HEK293T (cell line): ENCODE measurements at regions not wholly inside any gene's neighbourhood (a gene's known extent, or its start where the extent isn't known, plus 50 kb on each side); places are given as distances from the start of the nearest gene placed in this dataset.

Source experiments
- CTCF ChIA-PET: fragments of 350-600 bp; formaldehyde crosslinking; extraction: SDS; loops from one replicate; lab custom pipeline; 2021; ENCODE audit warnings: antibody characterized with exemption, inconsistent platforms; lab: Yijun Ruan, JAX
- POLR2A ChIA-PET: fragments of 350-600 bp; formaldehyde crosslinking; extraction: SDS; loops from one replicate; lab custom pipeline; 2020; ENCODE audit warnings: antibody characterized with exemption, inconsistent platforms; lab: Yijun Ruan, JAX
- DNase-seq: peaks from one replicate; pipeline ENCODE4 v3.0.0; 2012; ENCODE audit warnings: mixed read lengths; ENCODE audit errors: extremely low spot score
- ARNT ChIP-seq: fragments of 450-650 bp; IDR thresholded peaks from 2 replicates; pipeline ENCODE4 v1.6.1; 2017; ENCODE audit warnings: mild to moderate bottlenecking
- BHLHE40 ChIP-seq: fragments of 450-650 bp; IDR thresholded peaks from 2 replicates; pipeline ENCODE4 v1.6.1; 2016; ENCODE audit warnings: mild to moderate bottlenecking, moderate library complexity, borderline replicate concordance
- CTBP1 ChIP-seq: fragments of 450-650 bp; IDR thresholded peaks from 2 replicates; pipeline ENCODE4 v1.6.1; 2016; ENCODE audit warnings: borderline replicate concordance
- ELF4 ChIP-seq: fragments of 450-650 bp; IDR thresholded peaks from 2 replicates; pipeline ENCODE4 v1.6.1; 2017; ENCODE audit warnings: antibody characterized with exemption
- FOXA1 ChIP-seq: fragments of 450-650 bp; IDR thresholded peaks from 2 replicates; pipeline ENCODE4 v1.6.1; 2016; ENCODE audit warnings: mild to moderate bottlenecking
- FOXK2 ChIP-seq: fragments of 450-650 bp; IDR thresholded peaks from 2 replicates; pipeline ENCODE4 v1.6.1; 2016; ENCODE audit warnings: mild to moderate bottlenecking
- FOXM1 ChIP-seq: fragments of 450-650 bp; IDR thresholded peaks from 2 replicates; pipeline ENCODE4 v1.6.1; 2017; ENCODE audit warnings: mild to moderate bottlenecking, borderline replicate concordance
- HDGF ChIP-seq: fragments of 450-650 bp; IDR thresholded peaks from 2 replicates; pipeline ENCODE4 v1.6.1; 2017; ENCODE audit warnings: antibody characterized with exemption, borderline replicate concordance
- L3MBTL2 ChIP-seq: fragments of 450-650 bp; conservative IDR thresholded peaks from 2 replicates; pipeline ENCODE4 v1.6.1; 2016; ENCODE audit warnings: mild to moderate bottlenecking
- LEF1 ChIP-seq: fragments of 450-650 bp; IDR thresholded peaks from 2 replicates; pipeline ENCODE4 v1.6.1; 2017; ENCODE audit warnings: mild to moderate bottlenecking, borderline replicate concordance
- NFRKB ChIP-seq: fragments of 450-650 bp; IDR thresholded peaks from 2 replicates; pipeline ENCODE4 v1.6.1; 2016; ENCODE audit warnings: mild to moderate bottlenecking, moderate library complexity
- PKNOX1 ChIP-seq: fragments of 450-650 bp; IDR thresholded peaks from 2 replicates; pipeline ENCODE4 v1.6.1; 2016
- SP1 ChIP-seq: fragments of 450-650 bp; IDR thresholded peaks from 2 replicates; pipeline ENCODE4 v1.6.1; 2017
- SUZ12 ChIP-seq: fragments of 450-650 bp; IDR thresholded peaks from 2 replicates; pipeline ENCODE4 v1.6.1; 2016; ENCODE audit warnings: mild to moderate bottlenecking
- TARDBP ChIP-seq: fragments of 450-650 bp; IDR thresholded peaks from 2 replicates; pipeline ENCODE4 v1.6.1; 2016
- ZNF384 ChIP-seq: fragments of 450-650 bp; IDR thresholded peaks from 2 replicates; pipeline ENCODE4 v1.6.1; 2016

DNA sequence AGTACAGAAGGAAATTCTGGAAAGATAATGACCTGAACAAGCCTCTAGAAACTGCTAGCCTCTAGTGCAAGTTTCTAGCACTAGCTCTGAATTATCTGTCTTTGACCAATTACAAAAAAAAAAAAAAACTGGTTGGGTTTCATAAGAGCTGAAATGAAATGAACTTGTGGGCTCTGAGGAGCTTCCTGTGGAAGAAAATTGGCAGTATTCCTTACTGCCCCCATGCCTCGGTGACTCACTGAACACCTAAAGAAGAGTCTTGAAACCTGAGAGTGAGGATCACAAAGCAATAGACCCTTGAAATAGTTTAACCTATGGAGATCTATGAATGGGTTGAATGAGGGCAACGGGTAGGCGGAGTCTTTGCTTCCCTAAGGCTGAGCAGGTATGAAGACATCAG lies 263.6 kb upstream of the RASA1 start:
- CTCF ChIA-PET, result interaction anchor here (0.7 kb wide), 1 partner anchor 142 kb away, joined by 3 read pairs; no protein-coding TSS in a partner anchor
- no peak for DNase-seq
- POLR2A ChIA-PET, result no interaction called here

DNA sequence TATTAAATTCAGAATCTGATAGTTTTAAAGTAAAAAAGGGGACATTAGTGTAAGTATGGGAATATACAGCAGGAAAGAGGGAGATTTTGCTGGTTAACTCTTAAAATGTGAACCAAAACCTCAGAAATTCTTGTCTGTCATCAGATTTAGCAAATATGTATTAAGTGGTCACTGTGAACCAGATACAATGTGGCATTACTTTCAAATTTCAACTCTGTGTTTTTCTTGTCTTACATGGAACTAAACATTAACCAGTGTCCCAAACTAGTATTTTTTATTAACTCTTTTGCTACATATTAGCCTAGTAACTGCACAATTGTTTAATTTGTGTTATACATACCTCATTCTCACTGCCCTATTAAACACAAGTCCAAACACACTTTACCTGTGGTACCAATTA lies 259.9 kb upstream of the RASA1 start:
- POLR2A ChIA-PET, result no interaction called here
- CTCF ChIA-PET, result no interaction called here
- TF ChIP-seq PKNOX1, result no peak
- no peak for TF ChIP-seq ZNF384
- no peak for TF ChIP-seq FOXK2
- no peak for TF ChIP-seq NFRKB
- no peak for TF ChIP-seq SP1
- no peak for TF ChIP-seq LEF1
- no peak for TF ChIP-seq FOXM1
- no peak for TF ChIP-seq BHLHE40
- TF ChIP-seq L3MBTL2, result no peak
- no peak for TF ChIP-seq ARNT
- no peak for TF ChIP-seq CTBP1
- no peak for DNase-seq

More for the DNA sequence above, 263.6 kb upstream of the RASA1 start:
- TF ChIP-seq FOXA1 (no peak), LEF1 (no peak), PKNOX1 (no peak), SUZ12 (no peak), NFRKB (no peak), SP1 (no peak), L3MBTL2 (no peak), BHLHE40 (no peak), TARDBP (no peak), ELF4 (no peak), CTBP1 (no peak), ARNT (no peak), HDGF (no peak), FOXM1 (no peak), FOXK2 (no peak), ZNF384 (no peak)

GRCh38 chr5:87008751-87009560 lies 258.7 kb upstream of the RASA1 start:
- TF ChIP-seq CTBP1 (no peak), LEF1 (no peak), SP1 (no peak), HDGF (no peak), BHLHE40 (no peak), FOXK2 (no peak), TARDBP (no peak), ARNT (no peak), ELF4 (no peak), SUZ12 (no peak), PKNOX1 (no peak)
- POLR2A ChIA-PET, result no interaction called here
- CTCF ChIA-PET, result no interaction called here
- no peak for DNase-seq

- ChIA-PET CTCF (no interaction called here), POLR2A (no interaction called here)
- no peak for TF ChIP-seq SUZ12
- TF ChIP-seq ARNT, result no peak
- TF ChIP-seq BHLHE40, result no peak
- TF ChIP-seq L3MBTL2, result no peak
- DNase-seq, result no peak
Measured at GRCh38 chr5:87010736-87011135, 256.9 kb upstream of the RASA1 start.

GRCh38 chr5:87015901-87016300 lies 251.8 kb upstream of the RASA1 start:
- ChIA-PET CTCF (no interaction called here), POLR2A (no interaction called here)
- TF ChIP-seq SUZ12, result no peak
- TF ChIP-seq FOXA1, result no peak
- TF ChIP-seq LEF1, result no peak
- no peak for TF ChIP-seq FOXM1
- no peak for TF ChIP-seq CTBP1
- no peak for TF ChIP-seq FOXK2
- no peak for TF ChIP-seq HDGF
- DNase-seq, result no peak

DNA sequence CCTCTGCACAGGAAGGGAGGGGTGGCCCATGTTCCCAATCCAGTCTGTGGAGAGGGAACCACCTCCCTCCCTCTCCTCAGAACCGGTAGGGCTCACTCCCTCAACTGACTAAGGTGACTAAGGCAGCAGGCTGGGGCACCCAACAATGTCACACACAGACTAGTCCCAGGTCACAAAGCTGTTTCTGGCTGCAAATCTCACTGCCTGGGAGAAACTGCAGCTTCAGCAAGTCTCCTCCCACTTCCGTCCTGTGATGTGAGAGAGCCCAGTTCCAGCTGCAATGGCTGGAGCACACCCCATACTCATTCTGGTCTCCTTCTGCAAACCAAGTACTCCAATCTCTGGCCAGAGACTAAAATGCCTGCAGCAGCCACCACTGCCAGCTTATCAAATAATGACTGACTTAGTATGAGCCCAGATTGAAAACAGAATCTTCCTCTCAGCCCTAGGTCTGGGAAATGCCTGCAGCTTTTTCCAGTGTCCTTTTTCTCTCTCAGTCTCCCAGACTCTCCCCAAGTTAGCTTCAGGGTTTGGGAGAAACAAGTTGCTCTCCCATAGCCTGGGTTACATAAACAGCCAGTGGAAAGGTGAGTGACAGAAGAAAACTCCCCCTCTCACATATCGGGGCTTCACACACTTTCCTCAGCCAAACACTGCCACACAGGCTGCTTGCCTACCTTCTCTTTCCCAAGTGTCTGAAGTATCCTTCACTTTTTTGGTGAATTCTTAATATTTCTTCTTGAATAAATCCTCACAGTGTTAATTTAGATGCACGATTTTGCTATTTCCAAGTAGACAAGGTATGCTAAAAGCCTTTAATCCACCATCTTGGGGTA lies 247.4 kb upstream of the RASA1 start:
- no peak for TF ChIP-seq BHLHE40
- TF ChIP-seq LEF1, result no peak
- no peak for TF ChIP-seq FOXK2
- TF ChIP-seq TARDBP, result no peak
- no peak for TF ChIP-seq NFRKB
- TF ChIP-seq ARNT, result no peak
- no peak for TF ChIP-seq FOXM1
- no peak for TF ChIP-seq ELF4
- TF ChIP-seq CTBP1, result no peak
- no peak for TF ChIP-seq L3MBTL2
- no peak for TF ChIP-seq ZNF384
- no peak for TF ChIP-seq SUZ12
- TF ChIP-seq SP1, result no peak
- TF ChIP-seq FOXA1, result no peak
- no peak for TF ChIP-seq PKNOX1
- TF ChIP-seq HDGF, result no peak
- POLR2A ChIA-PET, result no interaction called here
- CTCF ChIA-PET, result interaction anchor here (0.6 kb wide), 1 partner anchor 18 kb away, joined by 3 read pairs; no protein-coding TSS in a partner anchor
- DNase-seq, result no peak
